ENCODE measurements at regions not wholly inside any gene's neighbourhood (a gene's known extent, or its start where the extent isn't known, plus 50 kb on each side); places are given as distances from the start of the nearest gene placed in this dataset.

DNA sequence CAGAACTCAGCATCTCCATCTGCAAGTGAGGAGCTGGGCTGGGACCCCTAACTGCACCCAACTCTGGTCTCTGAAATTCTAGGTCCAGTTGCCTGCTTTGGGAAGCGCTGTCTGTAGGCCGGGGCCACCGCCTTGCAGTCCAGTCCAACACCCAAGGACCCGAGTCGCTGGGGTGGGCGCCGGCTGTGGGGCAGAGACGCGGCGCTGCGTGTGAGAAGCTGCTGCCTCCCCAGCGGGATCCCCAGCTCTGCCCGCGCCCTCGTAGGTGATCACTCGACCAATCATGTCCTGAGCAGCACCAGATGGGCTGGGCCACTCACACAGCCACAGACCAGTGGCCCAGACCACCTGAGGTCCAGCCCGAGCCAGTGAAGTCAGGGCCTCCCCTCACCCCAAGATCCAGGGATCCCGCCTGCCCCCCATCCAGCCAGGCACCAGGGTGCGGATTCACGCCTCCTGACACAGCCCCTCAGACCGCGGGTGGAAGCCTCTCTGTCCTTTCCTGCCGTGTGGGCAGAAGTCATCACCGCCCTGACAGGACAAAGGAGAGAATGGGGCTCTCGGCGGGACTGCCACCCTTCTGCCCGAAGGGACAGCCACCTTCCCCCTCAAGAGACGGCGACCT lies 67.4 kb upstream of the ADGRA1 start:
- ChIA-PET POLR2A (no interaction called here), CTCF (no interaction called here)
- no peak for DNase-seq (ENCODE audit: low read depth, low spot score)
- no peak for FAIRE-seq
- no peaks in the 10 kb centered on the region for H3K27me3 ChIP-seq (ENCODE audit: control insufficient read depth in 2 of 2, insufficient read depth in 2 of 2, low read length in 2 of 2)
- H3K79me2 ChIP-seq (ENCODE audit: control insufficient read depth, insufficient read depth, low read length): no peaks in the 10 kb centered on the region
- H3K9ac ChIP-seq (replicated peaks; ENCODE audit: extremely low read depth, insufficient read depth, low read length): no peak overlapping the region
- H3K9me1 ChIP-seq (replicated peaks; ENCODE audit: control insufficient read depth, extremely low read depth, insufficient read depth, low read length): no peaks in the 10 kb centered on the region
- H3K9me3 ChIP-seq (replicated peaks; ENCODE audit: control insufficient read depth, insufficient read depth, low read length): no peaks in the 10 kb centered on the region
- no peak overlapping the region for H2AFZ ChIP-seq (ENCODE audit: low read depth, low read length)
- H3K4me3 ChIP-seq (replicated peaks in 1 of 3; ENCODE audit: insufficient read depth in 1 of 3, low read depth in 1 of 3, low read length in 3 of 3): no peak overlapping the region
- no peaks in the 10 kb centered on the region for H3K36me3 ChIP-seq (ENCODE audit: control insufficient read depth in 2 of 2, extremely low read depth in 1 of 2, insufficient read depth in 2 of 2, low read length in 2 of 2)
- H4K20me1 ChIP-seq (replicated peaks; ENCODE audit: control insufficient read depth, extremely low read depth, insufficient read depth, low read length): no peaks in the 10 kb centered on the region
- no peaks in the 10 kb centered on the region for H3K4me1 ChIP-seq (ENCODE audit: control insufficient read depth, extremely low read depth, insufficient read depth, low read length)
- no TSS peak for BruUV-seq (replicated peaks)
- intact Hi-C loops (cut with micrococcal nuclease): no loop called here
- H3K27ac ChIP-seq (ENCODE audit: insufficient read depth, low read depth, low read length): no peak overlapping the region
- dilution Hi-C loops (cut with MboI; ENCODE audit: extremely low pct_ligation_motif_present, low sequenced_read_pairs): no loop called here
- TF ChIP-seq EZH2 (IDR thresholded peaks at IDR 0.05; ENCODE audit: borderline replicate concordance, low read depth, low read length, severe bottlenecking) (no peak), GATA2 (IDR thresholded peaks at IDR 0.05; ENCODE audit: insufficient read depth, insufficient read length, low read depth, low read length) (no peak), MYC (IDR thresholded peaks at IDR 0.05; ENCODE audit: low read depth, low read length) (no peak), POLR2A (IDR thresholded peaks at IDR 0.05; ENCODE audit: low read depth, low read length) (no peak), POLR2AphosphoS5 (IDR thresholded peaks at IDR 0.05; ENCODE audit: insufficient read depth, low read depth, low read length) (no peak), FOS (IDR thresholded peaks at IDR 0.05; ENCODE audit: borderline replicate concordance, insufficient read depth, low read length) (no peak), JUN (IDR thresholded peaks at IDR 0.05; ENCODE audit: borderline replicate concordance, insufficient read depth, insufficient read length, low read depth) (no peak)
- TF ChIP-seq, protein P1, sequence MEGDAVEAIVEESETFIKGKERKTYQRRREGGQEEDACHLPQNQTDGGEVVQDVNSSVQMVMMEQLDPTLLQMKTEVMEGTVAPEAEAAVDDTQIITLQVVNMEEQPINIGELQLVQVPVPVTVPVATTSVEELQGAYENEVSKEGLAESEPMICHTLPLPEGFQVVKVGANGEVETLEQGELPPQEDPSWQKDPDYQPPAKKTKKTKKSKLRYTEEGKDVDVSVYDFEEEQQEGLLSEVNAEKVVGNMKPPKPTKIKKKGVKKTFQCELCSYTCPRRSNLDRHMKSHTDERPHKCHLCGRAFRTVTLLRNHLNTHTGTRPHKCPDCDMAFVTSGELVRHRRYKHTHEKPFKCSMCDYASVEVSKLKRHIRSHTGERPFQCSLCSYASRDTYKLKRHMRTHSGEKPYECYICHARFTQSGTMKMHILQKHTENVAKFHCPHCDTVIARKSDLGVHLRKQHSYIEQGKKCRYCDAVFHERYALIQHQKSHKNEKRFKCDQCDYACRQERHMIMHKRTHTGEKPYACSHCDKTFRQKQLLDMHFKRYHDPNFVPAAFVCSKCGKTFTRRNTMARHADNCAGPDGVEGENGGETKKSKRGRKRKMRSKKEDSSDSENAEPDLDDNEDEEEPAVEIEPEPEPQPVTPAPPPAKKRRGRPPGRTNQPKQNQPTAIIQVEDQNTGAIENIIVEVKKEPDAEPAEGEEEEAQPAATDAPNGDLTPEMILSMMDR (IDR thresholded peaks at IDR 0.05; ENCODE audit: extremely low read depth in 1 of 2, insufficient read depth in 1 of 2, low read depth in 1 of 2, low read length in 2 of 2): no peak
- TF ChIP-seq, protein P2, sequence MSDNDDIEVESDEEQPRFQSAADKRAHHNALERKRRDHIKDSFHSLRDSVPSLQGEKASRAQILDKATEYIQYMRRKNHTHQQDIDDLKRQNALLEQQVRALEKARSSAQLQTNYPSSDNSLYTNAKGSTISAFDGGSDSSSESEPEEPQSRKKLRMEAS (IDR thresholded peaks at IDR 0.05; ENCODE audit: insufficient read depth, insufficient read length): no peak
- H3K4me2 ChIP-seq (ENCODE audit: insufficient read depth, low read length): no peak overlapping the region

Measured in endothelial cell of umbilical vein (primary cell).